Right atrium auricular region (tissue), 2 donors: ENCODE measurements at regions not wholly inside any gene's neighbourhood (a gene's known extent, or its start where the extent isn't known, plus 50 kb on each side); places are given as distances from the start of the nearest gene placed in this dataset.
"Not testable (repeated sequence)": the region's sequence is repeated elsewhere in the genome, so short reads cannot be mapped to it uniquely, and the experiment has no call there.

Experiments
- DNase-seq: peaks from one replicate; pipeline ENCODE4 v3.0.0-alpha.2; 2019; ENCODE audit warnings: low spot score
- H3K27ac ChIP-seq, 2 donors: fragments of 200-600 bp; sonication (generic); 1 replicate in 1 of 2; 2 replicates in 1 of 2; pipeline ENCODE4 v1.5.1; 2016 to 2019
- H3K27me3 ChIP-seq, 2 donors: fragments of 200-600 bp; sonication (generic); one replicate each; pipeline versions ENCODE4 v1.5.1 to v1.6.0; 2017 to 2019
- H3K36me3 ChIP-seq: fragments of 200-600 bp; sonication (generic); one replicate; pipeline ENCODE4 v1.5.1; 2016
- H3K4me1 ChIP-seq, 2 donors: fragments of 200-600 bp; sonication (generic); one replicate each; pipeline versions ENCODE4 v1.5.1 to v1.6.0; 2017 to 2019
- H3K4me3 ChIP-seq, 2 donors: fragments of 200-600 bp; sonication (generic); 1 replicate in 1 of 2; 2 replicates in 1 of 2; pipeline ENCODE4 v1.5.1; 2017 to 2019; ENCODE audit warnings: mild to moderate bottlenecking in 1 of 2, moderate library complexity in 1 of 2
- H3K9me3 ChIP-seq, 2 donors: fragments of 200-600 bp; sonication (generic); one replicate each; pipeline ENCODE4 v1.5.1; 2019
- CTCF ChIP-seq, 2 donors: fragments of 200-600 bp; sonication (generic); IDR thresholded peaks; one replicate each; pipeline ENCODE4 v1.5.1; 2019; ENCODE audit warnings: antibody characterized with exemption in 2 of 2

GRCh38 chr3:87541723-87542122, 265.3 kb upstream of the POU1F1 start:
- H3K4me1 ChIP-seq, result no peaks in the 10 kb centered on the region
- DNase-seq, result no peak
- H3K9me3 ChIP-seq, result no peaks in the 10 kb centered on the region
- H3K4me3 ChIP-seq, result no peak overlapping the region
- H3K27ac ChIP-seq, result no peak overlapping the region
- H3K27me3 ChIP-seq, result no peaks in the 10 kb centered on the region
- no peaks in the 10 kb centered on the region for H3K36me3 ChIP-seq
- no peak for TF ChIP-seq CTCF (IDR thresholded peaks at IDR 0.05)

GRCh38 chr3:87538722-87539121, 262.3 kb upstream of the POU1F1 start:
- H3K4me3 ChIP-seq, H3K27ac ChIP-seq, H3K9me3 ChIP-seq, H3K36me3 ChIP-seq, DNase-seq, H3K27me3 ChIP-seq, H3K4me1 ChIP-seq: not testable (repeated sequence)

- TF ChIP-seq CTCF (IDR thresholded peaks at IDR 0.05), result no peak
- Histone ChIP-seq H3K36me3 (no peaks in the 10 kb centered on the region), H3K4me1 (no peaks in the 10 kb centered on the region), H3K27ac (no peak overlapping the region), H3K9me3 (no peaks in the 10 kb centered on the region), H3K4me3 (no peak overlapping the region), H3K27me3 (no peaks in the 10 kb centered on the region)
- DNase-seq, result no peak
These were observed 233.0 kb upstream of the POU1F1 start for GRCh38 chr3:87509401-87509800.

- Histone ChIP-seq H3K4me1 (no peaks in the 10 kb centered on the region), H3K36me3 (no peaks in the 10 kb centered on the region), H3K27ac (no peak overlapping the region), H3K4me3 (no peak overlapping the region), H3K9me3 (no peaks in the 10 kb centered on the region), H3K27me3 (no peaks in the 10 kb centered on the region)
- no peak for DNase-seq
- TF ChIP-seq CTCF (IDR thresholded peaks at IDR 0.05), result no peak
These were observed 232.5 kb upstream of the POU1F1 start for GRCh38 chr3:87508921-87509320.

- Histone ChIP-seq H3K4me1 (no peaks in the 10 kb centered on the region), H3K36me3 (no peaks in the 10 kb centered on the region), H3K9me3 (no peaks in the 10 kb centered on the region), H3K27me3 (no peaks in the 10 kb centered on the region), H3K4me3 (no peak overlapping the region), H3K27ac (no peak overlapping the region)
- DNase-seq, result no peak
- TF ChIP-seq CTCF (IDR thresholded peaks at IDR 0.05), result no peak
These were observed 231.4 kb upstream of the POU1F1 start for GRCh38 chr3:87507753-87508152.

GRCh38 chr3:87503900-87504498, 227.6 kb upstream of the POU1F1 start:
- DNase-seq, result no peak
- Histone ChIP-seq H3K4me3 (no peak overlapping the region), H3K36me3 (no peaks in the 10 kb centered on the region), H3K9me3 (no peaks in the 10 kb centered on the region), H3K27ac (no peak overlapping the region), H3K27me3 (no peaks in the 10 kb centered on the region), H3K4me1 (no peaks in the 10 kb centered on the region)
- TF ChIP-seq CTCF (IDR thresholded peaks at IDR 0.05), result peak in 1 of 2 donors; percentile 40
